IPS-20b (cell line): ENCODE measurements at regions not wholly inside any gene's neighbourhood (a gene's known extent, or its start where the extent isn't known, plus 50 kb on each side); places are given as distances from the start of the nearest gene placed in this dataset.
A peak's percentile ranks its signal among the peaks of the same experiment; 100 is the strongest.

Experiments used
- H3K27ac ChIP-seq: one replicate; pipeline ENCODE4 v1.5.1; 2013; ENCODE audit warnings: low read length
- H3K27me3 ChIP-seq: 2 replicates; pipeline ENCODE4 v1.6.1; 2013; ENCODE audit warnings: mild to moderate bottlenecking, low read length, inconsistent platforms; ENCODE audit not compliant: insufficient read depth
- H3K36me3 ChIP-seq: 2 replicates; pipeline ENCODE4 v1.6.1; 2013; ENCODE audit warnings: low read depth, mild to moderate bottlenecking, inconsistent platforms, low read length, moderate library complexity; ENCODE audit not compliant: insufficient read depth
- H3K4me1 ChIP-seq: 2 replicates; pipeline ENCODE4 v1.6.1; 2013; ENCODE audit warnings: mild to moderate bottlenecking, control low read depth, inconsistent platforms, low read length, moderate library complexity; ENCODE audit not compliant: insufficient read depth
- H3K4me3 ChIP-seq: 2 replicates; pipeline ENCODE4 v1.5.1; 2013; ENCODE audit warnings: mild to moderate bottlenecking, low read length, inconsistent platforms
- H3K9ac ChIP-seq: 2 replicates; pipeline ENCODE4 v1.6.1; 2013; ENCODE audit warnings: low read depth, mild to moderate bottlenecking, inconsistent platforms, low read length, moderate library complexity
- H3K9me3 ChIP-seq: 2 replicates; pipeline ENCODE4 v1.6.1; 2013; ENCODE audit warnings: mild to moderate bottlenecking, low read depth, low read length, inconsistent platforms; ENCODE audit not compliant: insufficient read depth

GRCh38 chr2:118237451-118237850, 149.2 kb downstream of the INSIG2 start:
- no peaks in the 10 kb centered on the region; the same call in 1 of the 2 replicates for H3K9me3 ChIP-seq
- H3K27me3 ChIP-seq, result no peaks in the 10 kb centered on the region

GRCh38 chr2:118232796-118233195, 144.5 kb downstream of the INSIG2 start:
- Histone ChIP-seq H3K27ac (no peak overlapping the region), H3K36me3 (no peaks in the 10 kb centered on the region), H3K9me3 (no peaks in the 10 kb centered on the region), H3K4me1 (no peaks in the 10 kb centered on the region), H3K4me3 (no peak overlapping the region), H3K9ac (no peak overlapping the region), H3K27me3 (no peaks in the 10 kb centered on the region)

More at GRCh38 chr2:118237451-118237850, 149.2 kb downstream of the INSIG2 start:
- no peak overlapping the region for H3K4me3 ChIP-seq
- H3K4me1 ChIP-seq, result no peaks in the 10 kb centered on the region
- no peak overlapping the region for H3K27ac ChIP-seq
- no peak overlapping the region for H3K9ac ChIP-seq
- no peaks in the 10 kb centered on the region for H3K36me3 ChIP-seq

- Histone ChIP-seq H3K9ac (no peak overlapping the region), H3K4me1 (no peaks in the 10 kb centered on the region), H3K4me3 (no peak overlapping the region), H3K27ac (no peak overlapping the region), H3K9me3 (no peaks in the 10 kb centered on the region), H3K27me3 (no peaks in the 10 kb centered on the region), H3K36me3 (no peaks in the 10 kb centered on the region)
Measured at GRCh38 chr2:118232391-118232790, 144.1 kb downstream of the INSIG2 start.

- H3K9ac ChIP-seq, result no peak overlapping the region
- no peaks in the 10 kb centered on the region for H3K36me3 ChIP-seq
- no peaks in the 10 kb centered on the region for H3K4me1 ChIP-seq
- H3K9me3 ChIP-seq, result no peaks in the 10 kb centered on the region
- no peak overlapping the region for H3K4me3 ChIP-seq
- no peaks in the 10 kb centered on the region for H3K27me3 ChIP-seq
- H3K27ac ChIP-seq, result no peak overlapping the region
Measured at GRCh38 chr2:118231759-118232158, 143.5 kb downstream of the INSIG2 start.

- peaks cover 7% of the 10 kb centered on the region; the same call in 1 of the 2 replicates for H3K4me1 ChIP-seq
- H3K36me3 ChIP-seq, result no peaks in the 10 kb centered on the region
- H3K9ac ChIP-seq, result no peak overlapping the region
- H3K9me3 ChIP-seq, result no peaks in the 10 kb centered on the region
- no peak overlapping the region for H3K4me3 ChIP-seq
- H3K27me3 ChIP-seq, result peaks cover 37% of the 10 kb centered on the region
- no peak overlapping the region for H3K27ac ChIP-seq
Measured at GRCh38 chr2:118227698-118228508, 139.6 kb downstream of the INSIG2 start.

- Histone ChIP-seq H3K4me1 (peaks cover 15% of the 10 kb centered on the region; the same call in 1 of the 2 replicates), H3K27me3 (peaks cover 43% of the 10 kb centered on the region), H3K36me3 (no peaks in the 10 kb centered on the region), H3K9ac (no peak overlapping the region), H3K9me3 (no peaks in the 10 kb centered on the region), H3K4me3 (no peak overlapping the region), H3K27ac (no peak overlapping the region)
Measured at GRCh38 chr2:118225666-118226065, 137.4 kb downstream of the INSIG2 start.

- H3K27me3 ChIP-seq, result peaks cover 43% of the 10 kb centered on the region
- peak overlapping the region; percentile 83 for H3K4me3 ChIP-seq
- H3K9me3 ChIP-seq, result no peaks in the 10 kb centered on the region
- no peaks in the 10 kb centered on the region for H3K36me3 ChIP-seq
- H3K4me1 ChIP-seq, result peaks cover 15% of the 10 kb centered on the region; the same call in 1 of the 2 replicates
- peak overlapping the region; percentile 74; the same call in 1 of the 2 replicates for H3K9ac ChIP-seq
- no peak overlapping the region for H3K27ac ChIP-seq
Measured at GRCh38 chr2:118224895-118225311, 136.6 kb downstream of the INSIG2 start.

- Histone ChIP-seq H3K9me3 (no peaks in the 10 kb centered on the region), H3K4me1 (peaks cover 15% of the 10 kb centered on the region; the same call in 1 of the 2 replicates), H3K27me3 (peaks cover 43% of the 10 kb centered on the region), H3K9ac (peak overlapping the region; percentile 74; the same call in 1 of the 2 replicates), H3K4me3 (peak overlapping the region; percentile 83), H3K27ac (no peak overlapping the region), H3K36me3 (no peaks in the 10 kb centered on the region)
Measured at GRCh38 chr2:118223992-118224894, 136.0 kb downstream of the INSIG2 start.

GRCh38 chr2:118223511-118223991, 135.3 kb downstream of the INSIG2 start:
- Histone ChIP-seq H3K4me1 (peaks cover 15% of the 10 kb centered on the region; the same call in 1 of the 2 replicates), H3K4me3 (peak overlapping the region; percentile 83), H3K36me3 (no peaks in the 10 kb centered on the region), H3K9me3 (no peaks in the 10 kb centered on the region), H3K27ac (no peak overlapping the region), H3K27me3 (peaks cover 43% of the 10 kb centered on the region), H3K9ac (peak overlapping the region; percentile 74)

GRCh38 chr2:118222672-118223421, 134.6 kb downstream of the INSIG2 start:
- H3K27me3 ChIP-seq, result peaks cover 43% of the 10 kb centered on the region
- no peak overlapping the region for H3K27ac ChIP-seq
- no peaks in the 10 kb centered on the region for H3K9me3 ChIP-seq
- H3K4me1 ChIP-seq, result peaks cover 15% of the 10 kb centered on the region; the same call in 1 of the 2 replicates
- H3K4me3 ChIP-seq, result peak overlapping the region; percentile 83
- no peaks in the 10 kb centered on the region for H3K36me3 ChIP-seq
- H3K9ac ChIP-seq, result peak overlapping the region; percentile 74

- Histone ChIP-seq H3K27me3 (peaks cover 43% of the 10 kb centered on the region), H3K4me3 (no peak overlapping the region), H3K9ac (no peak overlapping the region), H3K27ac (no peak overlapping the region), H3K9me3 (no peaks in the 10 kb centered on the region), H3K4me1 (peaks cover 15% of the 10 kb centered on the region; the same call in 1 of the 2 replicates), H3K36me3 (no peaks in the 10 kb centered on the region)
Measured at GRCh38 chr2:118222273-118222594, 134.0 kb downstream of the INSIG2 start.
